HG02610 (cell line): ENCODE measurements at regions not wholly inside any gene's neighbourhood (a gene's known extent, or its start where the extent isn't known, plus 50 kb on each side); places are given as distances from the start of the nearest gene placed in this dataset.

Experiments used
- ATAC-seq: cut with Tn5 transposase; IDR thresholded peaks from one replicate; pipeline ENCODE4 v1.9.1; 2021; ENCODE audit warnings: mild to moderate bottlenecking, moderate library complexity; ENCODE audit not compliant: unreplicated experiment

- ATAC-seq, result no peak
These were observed 59.1 kb upstream of the TMEM244 start for GRCh38 chr6:129920103-129920798.

- no peak for ATAC-seq
These were observed 50.6 kb upstream of the TMEM244 start for GRCh38 chr6:129911732-129912131.
